GM19463 (cell line): ENCODE measurements at regions not wholly inside any gene's neighbourhood (a gene's known extent, or its start where the extent isn't known, plus 50 kb on each side); places are given as distances from the start of the nearest gene placed in this dataset.
"Not testable (repeated sequence)": the region's sequence is repeated elsewhere in the genome, so short reads cannot be mapped to it uniquely, and the experiment has no call there.

Experiments used
- ATAC-seq: cut with Tn5 transposase; IDR thresholded peaks from one replicate; pipeline ENCODE4 v1.9.1; 2021; ENCODE audit warnings: mild to moderate bottlenecking, moderate library complexity; ENCODE audit not compliant: unreplicated experiment

DNA sequence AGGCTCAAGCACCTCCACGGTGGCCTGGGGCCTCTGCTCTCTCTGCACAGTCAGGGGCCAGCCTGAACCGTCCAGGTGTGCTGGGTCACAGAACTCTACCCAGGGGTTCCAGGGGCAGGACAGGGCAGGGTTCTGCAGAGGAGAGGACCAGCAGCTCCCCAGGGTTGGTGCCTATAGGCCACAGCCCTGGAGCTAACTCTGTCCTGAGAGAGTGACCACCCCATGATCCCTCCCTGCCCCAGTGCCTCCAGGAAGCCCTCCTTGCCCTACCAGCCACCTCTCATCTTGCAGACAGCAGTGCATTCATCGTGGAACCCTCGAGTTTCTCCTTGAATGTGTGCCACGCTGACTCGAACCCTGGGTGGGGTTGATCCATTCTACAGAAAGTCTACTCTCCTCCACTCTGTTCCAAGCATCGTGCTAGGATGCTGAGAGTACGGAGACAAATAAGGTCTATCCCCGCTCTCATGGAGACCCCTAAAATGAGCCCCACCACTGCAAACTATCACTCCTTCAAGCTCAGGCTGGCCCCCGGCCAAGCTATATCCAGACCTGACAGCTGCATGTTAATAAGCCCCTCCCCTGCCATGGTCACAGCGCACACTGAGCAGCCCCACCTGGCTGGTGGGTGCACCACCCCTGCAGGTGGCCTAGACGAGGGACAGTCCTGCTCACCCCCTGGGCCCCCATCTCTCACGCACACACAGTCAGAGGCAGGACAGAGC, 138.1 kb upstream of the FOXD4L5 start:
- not testable (repeated sequence) for ATAC-seq

GRCh38 chr9:65421486-65421885, 136.5 kb upstream of the FOXD4L5 start:
- not testable (repeated sequence) for ATAC-seq

DNA sequence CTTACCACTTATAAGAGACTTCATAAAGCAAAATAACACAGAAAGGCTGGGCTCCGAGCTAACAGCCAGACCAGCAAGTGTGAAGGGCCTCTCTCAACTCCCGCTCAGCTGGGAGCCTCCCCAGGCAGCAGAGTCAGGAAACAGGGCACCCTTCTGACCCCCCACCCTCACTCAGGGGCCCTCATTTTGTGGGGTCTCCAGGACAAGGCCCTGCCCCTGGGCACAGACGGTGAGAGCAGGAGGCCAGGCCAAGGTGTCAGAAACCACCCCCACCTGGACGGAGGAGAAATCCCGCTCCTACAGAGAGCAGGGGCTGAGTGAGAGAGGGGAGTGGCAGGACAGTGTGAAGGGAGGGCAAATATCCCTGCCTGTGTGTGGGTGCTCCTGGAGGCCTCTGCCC, 135.8 kb upstream of the FOXD4L5 start:
- ATAC-seq = no peak

GRCh38 chr9:65418966-65419365, 134.0 kb upstream of the FOXD4L5 start:
- not testable (repeated sequence) for ATAC-seq

GRCh38 chr9:65416948-65417347, 131.9 kb upstream of the FOXD4L5 start:
- not testable (repeated sequence) for ATAC-seq

- ATAC-seq = not testable (repeated sequence)
Observed at GRCh38 chr9:65414249-65414648, 129.2 kb upstream of the FOXD4L5 start.

DNA sequence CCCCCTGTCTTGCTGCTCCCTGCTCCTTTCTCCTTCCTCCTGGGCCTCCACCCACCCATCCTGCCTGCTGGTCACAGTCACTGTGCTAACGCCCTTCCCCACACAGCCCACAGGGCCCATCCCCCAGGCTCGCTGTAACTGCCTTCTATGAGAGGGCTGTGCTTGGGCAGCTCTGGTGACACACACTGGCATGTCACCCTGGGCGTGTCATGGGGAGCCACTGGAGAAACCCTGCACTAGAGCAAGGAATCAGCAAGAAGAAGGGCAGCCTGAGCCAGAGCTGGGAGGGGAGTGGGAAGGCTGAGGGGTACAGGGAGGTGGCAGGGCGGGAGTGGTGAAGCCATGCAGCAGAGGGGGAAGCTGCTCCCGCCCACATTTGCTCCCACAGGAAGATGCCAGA, 128.4 kb upstream of the FOXD4L5 start:
- not testable (repeated sequence) for ATAC-seq

- ATAC-seq = no peak
Observed at GRCh38 chr9:65411901-65412300, 126.9 kb upstream of the FOXD4L5 start.

- ATAC-seq = no peak
Observed at GRCh38 chr9:65411336-65411735, 126.3 kb upstream of the FOXD4L5 start.

GRCh38 chr9:65410926-65411325, 125.9 kb upstream of the FOXD4L5 start:
- no peak for ATAC-seq

GRCh38 chr9:65409471-65409980, 124.5 kb upstream of the FOXD4L5 start:
- ATAC-seq = no peak

DNA sequence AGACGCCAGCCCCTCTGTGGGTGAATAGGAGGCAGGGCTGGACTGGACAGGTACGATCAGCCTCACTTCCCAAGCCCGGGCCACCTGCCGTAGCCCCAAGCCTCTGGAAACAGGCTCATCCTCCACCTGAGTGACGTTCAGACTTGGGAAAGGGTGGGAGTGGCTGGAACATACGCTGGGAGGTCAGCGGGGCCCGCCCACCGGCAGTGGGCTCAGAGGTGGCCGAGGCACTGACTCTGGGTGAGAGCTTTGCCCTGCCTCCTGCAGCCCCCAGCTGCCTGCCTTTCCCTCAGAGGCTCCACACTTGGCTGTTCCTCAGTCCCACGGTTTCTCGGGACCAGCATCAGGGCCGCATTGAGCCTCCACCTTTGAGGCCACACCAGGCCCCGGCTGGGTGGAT, 123.8 kb upstream of the FOXD4L5 start:
- ATAC-seq = not testable (repeated sequence)

GRCh38 chr9:65406625-65407024, 121.6 kb upstream of the FOXD4L5 start:
- ATAC-seq = not testable (repeated sequence)

- not testable (repeated sequence) for ATAC-seq
Observed at GRCh38 chr9:65405766-65406165, 120.8 kb upstream of the FOXD4L5 start.

DNA sequence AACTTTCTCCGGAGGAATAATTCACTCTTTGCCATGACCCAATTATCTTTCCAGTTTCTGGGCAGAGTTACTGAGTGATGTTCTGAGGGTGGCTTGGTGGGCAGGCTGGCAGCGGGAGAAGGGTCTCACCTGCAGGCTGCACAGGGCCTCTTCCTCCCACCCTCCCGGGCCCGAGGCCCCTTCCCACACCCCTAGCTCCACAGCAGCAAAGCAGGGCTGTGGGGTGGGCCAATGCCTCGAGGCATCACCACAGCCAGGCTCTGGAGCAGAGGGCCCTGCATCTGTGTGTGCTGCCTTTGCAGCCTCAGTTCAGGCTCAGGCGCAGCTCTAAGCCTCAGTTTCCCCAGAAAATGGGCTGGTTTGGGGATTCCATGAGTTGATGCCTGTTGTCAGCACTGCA, 120.2 kb upstream of the FOXD4L5 start:
- ATAC-seq = no peak

DNA sequence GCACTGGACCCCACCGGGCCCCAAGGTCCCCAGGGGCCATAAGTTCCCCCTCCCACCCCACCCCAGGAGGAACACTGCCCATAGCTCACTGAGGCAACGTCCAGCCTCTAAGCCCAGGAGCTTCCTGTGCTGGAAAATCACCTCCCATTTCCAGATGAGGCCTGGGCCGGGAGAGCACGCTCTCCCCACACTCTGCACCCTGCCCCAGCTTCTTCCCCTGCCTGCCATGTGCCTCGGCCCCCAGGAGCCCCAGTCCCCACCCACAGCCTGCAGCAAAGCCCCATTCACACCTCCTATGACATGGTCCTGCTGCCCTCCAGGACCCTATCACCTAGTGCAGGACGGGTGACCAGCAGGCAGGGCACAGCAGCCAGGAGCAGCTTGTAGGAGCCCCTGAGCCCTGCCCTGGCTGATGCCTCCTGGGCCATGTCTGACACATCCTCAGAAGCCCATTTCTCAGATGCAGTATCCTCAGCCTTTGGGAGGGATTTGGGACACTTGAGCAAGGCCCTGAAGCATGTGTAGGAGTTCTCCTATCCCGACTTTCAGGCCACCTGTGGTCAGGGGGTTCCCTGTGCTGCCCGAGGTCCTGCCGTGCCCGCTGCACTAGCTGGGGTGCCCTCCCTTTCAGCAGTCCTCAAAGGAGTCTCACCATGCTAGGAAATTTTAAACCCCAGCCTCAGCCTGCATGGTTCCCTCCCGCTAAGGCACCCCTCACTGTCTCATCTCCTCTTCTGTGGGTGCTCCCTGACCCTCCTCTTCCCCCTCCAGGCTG, 119.4 kb upstream of the FOXD4L5 start:
- ATAC-seq = no peak

DNA sequence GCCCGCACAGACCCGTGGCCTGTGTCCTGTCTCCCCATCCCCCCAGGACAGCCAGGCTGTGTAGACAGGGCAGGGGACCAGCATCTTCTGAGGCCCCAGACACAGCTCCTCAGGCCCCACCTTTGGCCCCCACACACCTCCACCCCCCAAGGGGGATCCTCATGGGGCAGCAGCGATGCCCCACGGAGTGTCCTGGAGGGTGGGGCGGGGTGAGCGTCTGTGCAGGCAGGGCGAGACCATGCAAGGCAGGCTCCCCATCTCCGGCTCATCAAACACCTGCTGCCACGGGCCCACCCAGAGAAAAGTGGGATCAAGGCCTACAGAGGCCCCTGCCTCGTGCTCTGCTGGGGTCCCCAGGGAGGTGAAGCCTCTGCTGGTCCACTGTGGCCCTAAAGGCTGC, 118.7 kb upstream of the FOXD4L5 start:
- ATAC-seq = no peak

GRCh38 chr9:65403072-65403471, 118.1 kb upstream of the FOXD4L5 start:
- not testable (repeated sequence) for ATAC-seq

- not testable (repeated sequence) for ATAC-seq
Observed at GRCh38 chr9:65402206-65402870, 117.3 kb upstream of the FOXD4L5 start.

- not testable (repeated sequence) for ATAC-seq
Observed at GRCh38 chr9:65401456-65402045, 116.5 kb upstream of the FOXD4L5 start.

- ATAC-seq = no peak
Observed at GRCh38 chr9:65400886-65401285, 115.9 kb upstream of the FOXD4L5 start.
